Kidney (tissue), 13 donors: ENCODE measurements at regions not wholly inside any gene's neighbourhood (a gene's known extent, or its start where the extent isn't known, plus 50 kb on each side); places are given as distances from the start of the nearest gene placed in this dataset.

Experiments
- DNase-seq, 5 donors: peaks; one replicate each; pipeline ENCODE4 v3.0.0-alpha.2; 2013 to 2020
- FAIRE-seq: peaks from 2 replicates; lab custom pipeline; 2012; peaks lifted over from hg19 to GRCh38; lab: Jason Lieb, UNC
- H3K27ac ChIP-seq, 2 donors: one replicate each; pipeline ENCODE4 v1.7.0; 2013; ENCODE audit warnings: low read depth in 2 of 2, low read length in 2 of 2, inconsistent platforms in 1 of 2
- H3K27me3 ChIP-seq: one replicate; pipeline ENCODE4 v1.7.1; 2013; ENCODE audit warnings: low read length, inconsistent platforms; ENCODE audit not compliant: control insufficient read depth, insufficient read depth
- H3K36me3 ChIP-seq, 3 donors: one replicate each; pipeline versions ENCODE4 v1.7.0 to v1.7.1; 2013; ENCODE audit warnings: low read length in 3 of 3, control low read depth in 1 of 3, inconsistent platforms in 1 of 3; ENCODE audit not compliant: insufficient read depth in 3 of 3, control insufficient read depth in 2 of 3
- H3K4me1 ChIP-seq, 3 donors: one replicate each; pipeline versions ENCODE4 v1.7.0 to v1.7.1; 2013; ENCODE audit warnings: low read length in 3 of 3, inconsistent platforms in 1 of 3, low read depth in 1 of 3; ENCODE audit not compliant: control insufficient read depth in 2 of 3, insufficient read depth in 2 of 3
- H3K4me3 ChIP-seq, 3 donors: one replicate each; pipeline versions ENCODE4 v1.7.0 to v1.8.1; 2013; ENCODE audit warnings: low read length in 3 of 3, control low read depth in 1 of 3, inconsistent platforms in 1 of 3
- H3K9ac ChIP-seq, 3 donors: one replicate each; pipeline versions ENCODE4 v1.7.0 to v1.7.1; 2013; ENCODE audit warnings: low read length in 3 of 3, control low read depth in 1 of 3, inconsistent platforms in 1 of 3
- H3K9me3 ChIP-seq, 3 donors: one replicate each; pipeline versions ENCODE4 v1.7.0 to v1.7.1; 2013; ENCODE audit warnings: low read length in 3 of 3, control low read depth in 1 of 3, inconsistent platforms in 1 of 3; ENCODE audit not compliant: control insufficient read depth in 2 of 3, insufficient read depth in 1 of 3
- CTCF ChIP-seq: IDR thresholded peaks from 3 replicates; pipeline ENCODE4 v1.5.1; 2012; ENCODE audit warnings: mild to moderate bottlenecking, moderate library complexity, borderline replicate concordance; ENCODE audit not compliant: insufficient read depth; ENCODE audit errors: extremely low read depth
- intact Hi-C: fragments of 100-400 bp; cut with DNase I; formaldehyde crosslinking; loops from one replicate; pipeline ENCODE4 v1.11.1; 2022
- donor health status: control.
- donor health status: control.
- donor health status: control.
- donor health status: control.
- donor health status: control.
- donor health status: DM: yes; HTN: yes; CAD: no.
- donor health status: Normal renal cell carcinoma (clear cell type).

GRCh38 chr1:238811211-238811879, 575.0 kb upstream of the CHRM3 start:
- TF ChIP-seq CTCF, result no peak
- Histone ChIP-seq H3K27me3 (no peaks in the 10 kb centered on the region), H3K9me3 (no peaks in the 10 kb centered on the region), H3K27ac (no peak overlapping the region), H3K36me3 (no peaks in the 10 kb centered on the region), H3K4me3 (no peak overlapping the region), H3K9ac (no peak overlapping the region), H3K4me1 (no peaks in the 10 kb centered on the region)
- no peak for DNase-seq
- FAIRE-seq, result no peak
- intact Hi-C loops, result no loop called here

- Histone ChIP-seq H3K9ac (no peak overlapping the region), H3K27me3 (no peaks in the 10 kb centered on the region), H3K9me3 (peaks cover 0 to 2% (median 0%) of the 10 kb centered on the region in 3 donors), H3K36me3 (no peaks in the 10 kb centered on the region), H3K4me1 (no peaks in the 10 kb centered on the region), H3K4me3 (no peak overlapping the region), H3K27ac (no peak overlapping the region)
- no peak for TF ChIP-seq CTCF
- intact Hi-C loops, result no loop called here
- FAIRE-seq (no peak), DNase-seq (no peak)
These were observed 595.5 kb upstream of the CHRM3 start for GRCh38 chr1:238790882-238791281.

DNA sequence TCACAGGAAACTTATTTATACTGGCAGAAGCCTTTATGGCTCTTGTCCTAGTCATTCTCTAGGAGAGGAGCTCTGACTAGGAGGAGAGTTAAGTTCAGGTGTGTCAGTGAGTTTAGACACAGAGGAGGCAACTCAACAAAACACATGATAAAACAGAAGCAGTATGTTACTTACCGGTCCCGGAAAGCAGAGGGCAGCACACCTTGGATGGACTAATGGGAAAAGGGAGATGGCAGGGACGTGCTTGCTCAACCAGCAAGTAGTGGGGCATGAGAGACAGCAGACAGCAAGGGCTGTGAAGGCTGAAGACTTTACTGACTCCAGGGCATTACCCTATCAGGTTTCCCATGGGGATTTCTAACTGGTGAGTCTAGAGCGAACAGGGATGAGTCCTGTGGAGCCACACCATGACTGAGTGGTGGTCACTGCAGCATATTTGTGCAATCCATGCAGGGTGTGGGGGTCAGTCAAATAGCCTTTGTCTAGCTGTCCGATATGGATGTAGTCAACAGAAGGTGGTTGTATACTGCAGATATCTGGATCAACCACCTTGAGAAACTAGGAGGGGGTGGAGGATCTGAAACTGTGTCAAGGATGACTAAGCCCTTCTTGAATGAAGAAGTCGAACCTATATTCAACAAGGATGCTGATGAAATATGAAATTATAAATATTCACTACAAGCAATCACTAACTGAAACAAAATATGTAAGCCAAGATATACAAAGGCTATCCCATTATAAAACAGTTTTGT, 596.3 kb upstream of the CHRM3 start:
- FAIRE-seq (no peak), DNase-seq (no peak)
- no peak overlapping the region for H3K9ac ChIP-seq
- no peaks in the 10 kb centered on the region for H3K27me3 ChIP-seq
- no peak for TF ChIP-seq CTCF
- intact Hi-C loops, result no loop called here
- no peak overlapping the region for H3K27ac ChIP-seq
- H3K4me1 ChIP-seq, result no peaks in the 10 kb centered on the region
- peaks cover 0 to 2% (median 0%) of the 10 kb centered on the region in 3 donors for H3K9me3 ChIP-seq
- no peaks in the 10 kb centered on the region for H3K36me3 ChIP-seq
- H3K4me3 ChIP-seq, result no peak overlapping the region
